Peyer's patch (tissue), 4 donors: ENCODE measurements at regions not wholly inside any gene's neighbourhood (a gene's known extent, or its start where the extent isn't known, plus 50 kb on each side); places are given as distances from the start of the nearest gene placed in this dataset.

Experiments
- POLR2A ChIP-seq, 2 donors: fragments of 450-650 bp; IDR thresholded peaks; one replicate each; pipeline ENCODE4 v1.5.1; 2017; ENCODE audit warnings: antibody characterized with exemption in 2 of 2, mild to moderate bottlenecking in 2 of 2, moderate library complexity in 2 of 2
- TF ChIP-seq, protein P1 (sequence below), 6 experiments: fragments of 450-650 bp in 4 of 6; fragments of 200-600 bp in 2 of 6; sonication (generic) in 1 of 6; IDR thresholded peaks; one replicate each; pipeline ENCODE4 v1.5.1; 2017 to 2019; ENCODE audit warnings: antibody characterized with exemption in 6 of 6, mild to moderate bottlenecking in 3 of 6, moderate library complexity in 1 of 6

DNA sequence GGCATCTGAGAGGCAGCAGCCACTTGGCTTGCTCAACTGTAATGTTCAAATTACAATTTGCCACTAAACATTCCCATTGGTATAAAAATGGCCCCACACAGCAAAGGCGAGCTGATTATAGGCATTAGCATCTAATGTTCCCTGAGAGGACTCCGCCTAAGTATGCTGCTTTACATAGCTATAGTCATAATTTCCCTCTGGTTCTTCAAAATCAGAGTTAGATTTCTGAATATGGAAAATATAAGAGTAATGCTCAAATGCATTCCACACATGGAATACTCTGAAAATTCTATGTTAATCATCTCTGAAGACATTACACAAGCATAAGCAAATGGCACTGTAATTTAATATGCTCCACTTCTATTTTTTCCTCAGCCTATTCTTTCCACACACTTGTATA is 83.7 kb upstream of the BTG1 start:
- TF ChIP-seq, protein P1, sequence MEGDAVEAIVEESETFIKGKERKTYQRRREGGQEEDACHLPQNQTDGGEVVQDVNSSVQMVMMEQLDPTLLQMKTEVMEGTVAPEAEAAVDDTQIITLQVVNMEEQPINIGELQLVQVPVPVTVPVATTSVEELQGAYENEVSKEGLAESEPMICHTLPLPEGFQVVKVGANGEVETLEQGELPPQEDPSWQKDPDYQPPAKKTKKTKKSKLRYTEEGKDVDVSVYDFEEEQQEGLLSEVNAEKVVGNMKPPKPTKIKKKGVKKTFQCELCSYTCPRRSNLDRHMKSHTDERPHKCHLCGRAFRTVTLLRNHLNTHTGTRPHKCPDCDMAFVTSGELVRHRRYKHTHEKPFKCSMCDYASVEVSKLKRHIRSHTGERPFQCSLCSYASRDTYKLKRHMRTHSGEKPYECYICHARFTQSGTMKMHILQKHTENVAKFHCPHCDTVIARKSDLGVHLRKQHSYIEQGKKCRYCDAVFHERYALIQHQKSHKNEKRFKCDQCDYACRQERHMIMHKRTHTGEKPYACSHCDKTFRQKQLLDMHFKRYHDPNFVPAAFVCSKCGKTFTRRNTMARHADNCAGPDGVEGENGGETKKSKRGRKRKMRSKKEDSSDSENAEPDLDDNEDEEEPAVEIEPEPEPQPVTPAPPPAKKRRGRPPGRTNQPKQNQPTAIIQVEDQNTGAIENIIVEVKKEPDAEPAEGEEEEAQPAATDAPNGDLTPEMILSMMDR (IDR thresholded peaks at IDR 0.05), result no peak
- TF ChIP-seq POLR2A (IDR thresholded peaks at IDR 0.05), result no peak
